ENCODE measurements at regions not wholly inside any gene's neighbourhood (a gene's known extent, or its start where the extent isn't known, plus 50 kb on each side); places are given as distances from the start of the nearest gene placed in this dataset.

- no peak for DNase-seq
- in situ Hi-C loops (cut with MboI; ENCODE audit: low pct_unique_long_range_greater_than_20kb, low sequenced_read_pairs), result no loop called here
Observed at GRCh38 chr7:1316086-1316485, 83.4 kb downstream of the UNCX start.

GRCh38 chr7:1317646-1318045, 85.0 kb downstream of the UNCX start:
- no peak for DNase-seq
- in situ Hi-C loops (cut with MboI; ENCODE audit: low pct_unique_long_range_greater_than_20kb, low sequenced_read_pairs), result no loop called here

GRCh38 chr7:1318051-1318450, 85.4 kb downstream of the UNCX start:
- no peak for DNase-seq
- in situ Hi-C loops (cut with MboI; ENCODE audit: low pct_unique_long_range_greater_than_20kb, low sequenced_read_pairs), result no loop called here

GRCh38 chr7:1318661-1319060, 86.0 kb downstream of the UNCX start:
- DNase-seq, result no peak
- in situ Hi-C loops (cut with MboI; ENCODE audit: low pct_unique_long_range_greater_than_20kb, low sequenced_read_pairs), result no loop called here

GRCh38 chr7:1320616-1321240, 88.1 kb downstream of the UNCX start:
- no peak for DNase-seq
- in situ Hi-C loops (cut with MboI; ENCODE audit: low pct_unique_long_range_greater_than_20kb, low sequenced_read_pairs), result no loop called here

- in situ Hi-C loops (cut with MboI; ENCODE audit: low pct_unique_long_range_greater_than_20kb, low sequenced_read_pairs), result no loop called here
- no peak for DNase-seq
Observed at GRCh38 chr7:1321411-1322239, 89.0 kb downstream of the UNCX start.

- in situ Hi-C loops (cut with MboI; ENCODE audit: low pct_unique_long_range_greater_than_20kb, low sequenced_read_pairs), result no loop called here
- no peak for DNase-seq
Observed at GRCh38 chr7:1322240-1323110, 89.8 kb downstream of the UNCX start.

GRCh38 chr7:1323178-1324027, 90.7 kb downstream of the UNCX start:
- DNase-seq, result no peak
- in situ Hi-C loops (cut with MboI; ENCODE audit: low pct_unique_long_range_greater_than_20kb, low sequenced_read_pairs), result no loop called here

- in situ Hi-C loops (cut with MboI; ENCODE audit: low pct_unique_long_range_greater_than_20kb, low sequenced_read_pairs), result no loop called here
- DNase-seq, result no peak
Observed at GRCh38 chr7:1324028-1324900, 91.6 kb downstream of the UNCX start.

GRCh38 chr7:1325246-1325645, 92.6 kb downstream of the UNCX start:
- in situ Hi-C loops (cut with MboI; ENCODE audit: low pct_unique_long_range_greater_than_20kb, low sequenced_read_pairs), result no loop called here
- no peak for DNase-seq

- no peak for DNase-seq
- in situ Hi-C loops (cut with MboI; ENCODE audit: low pct_unique_long_range_greater_than_20kb, low sequenced_read_pairs), result no loop called here
Observed at GRCh38 chr7:1325646-1326510, 93.2 kb downstream of the UNCX start.

- in situ Hi-C loops (cut with MboI; ENCODE audit: low pct_unique_long_range_greater_than_20kb, low sequenced_read_pairs), result no loop called here
- DNase-seq, result no peak
Observed at GRCh38 chr7:1326511-1326785, 93.8 kb downstream of the UNCX start.

GRCh38 chr7:1329261-1329660, 96.6 kb downstream of the UNCX start:
- in situ Hi-C loops (cut with MboI; ENCODE audit: low pct_unique_long_range_greater_than_20kb, low sequenced_read_pairs), result no loop called here
- DNase-seq, result no peak

GRCh38 chr7:1329966-1330800, 97.5 kb downstream of the UNCX start:
- in situ Hi-C loops (cut with MboI; ENCODE audit: low pct_unique_long_range_greater_than_20kb, low sequenced_read_pairs), result no loop called here
- DNase-seq, result no peak

- no peak for DNase-seq
- in situ Hi-C loops (cut with MboI; ENCODE audit: low pct_unique_long_range_greater_than_20kb, low sequenced_read_pairs), result no loop called here
Observed at GRCh38 chr7:1330801-1331425, 98.2 kb downstream of the UNCX start.

Measured in KBM-7 (cell line).